ENCODE measurements at regions not wholly inside any gene's neighbourhood (a gene's known extent, or its start where the extent isn't known, plus 50 kb on each side); places are given as distances from the start of the nearest gene placed in this dataset.

GRCh38 chr5:165057145-165057544 lies 1551.7 kb downstream of the MAT2B start:
- TF ChIP-seq, protein P1, sequence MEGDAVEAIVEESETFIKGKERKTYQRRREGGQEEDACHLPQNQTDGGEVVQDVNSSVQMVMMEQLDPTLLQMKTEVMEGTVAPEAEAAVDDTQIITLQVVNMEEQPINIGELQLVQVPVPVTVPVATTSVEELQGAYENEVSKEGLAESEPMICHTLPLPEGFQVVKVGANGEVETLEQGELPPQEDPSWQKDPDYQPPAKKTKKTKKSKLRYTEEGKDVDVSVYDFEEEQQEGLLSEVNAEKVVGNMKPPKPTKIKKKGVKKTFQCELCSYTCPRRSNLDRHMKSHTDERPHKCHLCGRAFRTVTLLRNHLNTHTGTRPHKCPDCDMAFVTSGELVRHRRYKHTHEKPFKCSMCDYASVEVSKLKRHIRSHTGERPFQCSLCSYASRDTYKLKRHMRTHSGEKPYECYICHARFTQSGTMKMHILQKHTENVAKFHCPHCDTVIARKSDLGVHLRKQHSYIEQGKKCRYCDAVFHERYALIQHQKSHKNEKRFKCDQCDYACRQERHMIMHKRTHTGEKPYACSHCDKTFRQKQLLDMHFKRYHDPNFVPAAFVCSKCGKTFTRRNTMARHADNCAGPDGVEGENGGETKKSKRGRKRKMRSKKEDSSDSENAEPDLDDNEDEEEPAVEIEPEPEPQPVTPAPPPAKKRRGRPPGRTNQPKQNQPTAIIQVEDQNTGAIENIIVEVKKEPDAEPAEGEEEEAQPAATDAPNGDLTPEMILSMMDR (IDR thresholded peaks at IDR 0.05) = no peak
- no peak for TF ChIP-seq POLR2A (IDR thresholded peaks at IDR 0.05)

All from thyroid gland (tissue), 4 donors.